ENCODE measurements at regions not wholly inside any gene's neighbourhood (a gene's known extent, or its start where the extent isn't known, plus 50 kb on each side); places are given as distances from the start of the nearest gene placed in this dataset.

DNA sequence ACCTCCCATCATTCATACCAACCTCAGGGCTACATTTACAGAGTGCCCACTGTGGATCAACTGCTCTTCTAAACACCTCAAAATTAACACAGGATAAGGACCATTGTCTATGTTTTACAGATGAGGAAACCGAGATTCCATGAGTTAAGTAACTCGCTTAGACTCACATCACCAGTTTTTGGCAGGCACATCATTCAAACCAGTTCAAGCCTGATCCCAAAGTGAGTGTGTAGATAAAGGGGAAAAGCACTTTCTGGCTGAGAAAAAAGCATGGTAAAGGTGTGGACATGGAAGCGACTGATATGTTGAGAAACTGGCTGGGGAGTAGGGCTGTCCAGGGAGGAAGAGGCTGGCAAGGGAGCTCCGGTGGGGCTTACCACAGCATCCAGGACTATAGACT lies 193.7 kb upstream of the RORA start:
- H3K4me1 Mint-ChIP-seq, result peaks cover 12% of the 10 kb centered on the region
- 95 to 100% methylated on average over 3 of the region's 4 CpGs for WGBS, 2 experiments (ENCODE audit: insufficient coverage in 1 of 2, insufficient read length in 1 of 2)
- H3K36me3 ChIP-seq (ENCODE audit: control insufficient read depth, insufficient read depth, low read length), result no peaks in the 10 kb centered on the region
- H3K27ac ChIP-seq (ENCODE audit: low read depth, low read length), result no peak overlapping the region
- H3K4me1 ChIP-seq (ENCODE audit: control insufficient read depth, insufficient read depth, low read length), result peaks cover 5% of the 10 kb centered on the region
- peaks cover 2% of the 10 kb centered on the region for H3K27me3 Mint-ChIP-seq (ENCODE audit: insufficient read depth)
- no peak overlapping the region for H3K4me3 Mint-ChIP-seq
- no peaks in the 10 kb centered on the region for H3K9me3 Mint-ChIP-seq
- DNase-seq, result no peak
- no peaks in the 10 kb centered on the region for H3K9me3 ChIP-seq (ENCODE audit: control insufficient read depth, low read length)
- no peak overlapping the region for H3K4me3 ChIP-seq (ENCODE audit: low read length)
- H3K27ac Mint-ChIP-seq, result no peak overlapping the region
- no peaks in the 10 kb centered on the region for H3K27me3 ChIP-seq (ENCODE audit: control insufficient read depth, insufficient read depth, low read length, poor library complexity, severe bottlenecking)
- H3K9ac ChIP-seq (ENCODE audit: extremely low read depth, low read length, poor library complexity, severe bottlenecking), result no peak overlapping the region
- TF ChIP-seq, protein P1, sequence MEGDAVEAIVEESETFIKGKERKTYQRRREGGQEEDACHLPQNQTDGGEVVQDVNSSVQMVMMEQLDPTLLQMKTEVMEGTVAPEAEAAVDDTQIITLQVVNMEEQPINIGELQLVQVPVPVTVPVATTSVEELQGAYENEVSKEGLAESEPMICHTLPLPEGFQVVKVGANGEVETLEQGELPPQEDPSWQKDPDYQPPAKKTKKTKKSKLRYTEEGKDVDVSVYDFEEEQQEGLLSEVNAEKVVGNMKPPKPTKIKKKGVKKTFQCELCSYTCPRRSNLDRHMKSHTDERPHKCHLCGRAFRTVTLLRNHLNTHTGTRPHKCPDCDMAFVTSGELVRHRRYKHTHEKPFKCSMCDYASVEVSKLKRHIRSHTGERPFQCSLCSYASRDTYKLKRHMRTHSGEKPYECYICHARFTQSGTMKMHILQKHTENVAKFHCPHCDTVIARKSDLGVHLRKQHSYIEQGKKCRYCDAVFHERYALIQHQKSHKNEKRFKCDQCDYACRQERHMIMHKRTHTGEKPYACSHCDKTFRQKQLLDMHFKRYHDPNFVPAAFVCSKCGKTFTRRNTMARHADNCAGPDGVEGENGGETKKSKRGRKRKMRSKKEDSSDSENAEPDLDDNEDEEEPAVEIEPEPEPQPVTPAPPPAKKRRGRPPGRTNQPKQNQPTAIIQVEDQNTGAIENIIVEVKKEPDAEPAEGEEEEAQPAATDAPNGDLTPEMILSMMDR (conservative IDR thresholded peaks at IDR 0.05), result no peak
- H3K36me3 Mint-ChIP-seq (ENCODE audit: low read depth), result no peaks in the 10 kb centered on the region

DNA sequence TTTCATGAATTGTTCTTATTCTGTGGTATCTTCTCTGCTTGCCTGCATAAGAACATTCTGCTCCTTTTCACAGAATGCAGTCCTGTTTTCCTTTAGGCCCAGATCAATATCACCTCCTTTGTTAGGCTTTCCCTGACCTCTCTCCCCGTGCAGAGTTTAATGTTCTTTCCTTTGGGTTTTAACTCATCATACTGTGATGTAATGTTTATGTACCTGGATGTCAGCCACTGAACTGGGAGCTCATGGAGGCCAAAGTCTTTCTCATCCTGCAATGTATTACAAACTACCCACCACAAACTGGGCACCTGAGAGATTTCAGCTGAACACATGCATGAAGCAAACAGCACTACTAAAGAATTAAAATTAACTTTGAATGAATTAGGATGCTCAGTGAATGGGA lies 192.8 kb upstream of the RORA start:
- Mint-ChIP-seq H3K4me1 (peaks cover 12% of the 10 kb centered on the region), H3K27me3 (ENCODE audit: insufficient read depth) (peaks cover 2% of the 10 kb centered on the region), H3K36me3 (ENCODE audit: low read depth) (no peaks in the 10 kb centered on the region), H3K9me3 (no peaks in the 10 kb centered on the region), H3K27ac (no peak overlapping the region), H3K4me3 (no peak overlapping the region)
- no peaks in the 10 kb centered on the region for H3K9me3 ChIP-seq (ENCODE audit: control insufficient read depth, low read length)
- H3K4me1 ChIP-seq (ENCODE audit: control insufficient read depth, insufficient read depth, low read length), result peaks cover 5% of the 10 kb centered on the region
- TF ChIP-seq, protein P1 (conservative IDR thresholded peaks at IDR 0.05), result no peak
- H3K4me3 ChIP-seq (ENCODE audit: low read length), result no peak overlapping the region
- no peak overlapping the region for H3K27ac ChIP-seq (ENCODE audit: low read depth, low read length)
- WGBS, 2 experiments (ENCODE audit: insufficient coverage in 1 of 2, insufficient read length in 1 of 2), result 89% methylated on average over 1 of the region's 1 CpG; no CpG with 5 or more reads in 1 of the 2 experiments
- no peak for DNase-seq
- no peak overlapping the region for H3K9ac ChIP-seq (ENCODE audit: extremely low read depth, low read length, poor library complexity, severe bottlenecking)
- no peaks in the 10 kb centered on the region for H3K27me3 ChIP-seq (ENCODE audit: control insufficient read depth, insufficient read depth, low read length, poor library complexity, severe bottlenecking)
- H3K36me3 ChIP-seq (ENCODE audit: control insufficient read depth, insufficient read depth, low read length), result no peaks in the 10 kb centered on the region

DNA sequence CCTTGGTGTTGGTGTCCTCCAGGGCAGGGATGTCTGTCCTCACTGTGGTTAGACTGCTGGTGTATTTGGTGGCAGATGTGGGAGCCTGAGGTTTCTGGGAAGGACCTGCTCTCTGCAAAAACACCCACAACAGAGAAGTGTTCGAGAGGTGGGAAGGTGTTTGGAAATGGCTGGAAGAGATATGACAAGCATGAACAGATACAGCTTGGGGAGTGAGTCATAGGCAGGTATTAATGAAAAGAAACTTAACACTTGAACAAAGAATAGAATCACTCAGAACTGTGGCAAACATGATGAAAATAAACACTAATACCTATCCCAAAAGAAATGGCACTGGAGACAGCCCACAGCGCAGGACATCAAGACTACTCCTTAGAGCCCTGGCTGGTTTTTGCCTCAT lies 192.4 kb upstream of the RORA start:
- Histone ChIP-seq H3K9me3 (ENCODE audit: control insufficient read depth, low read length) (no peaks in the 10 kb centered on the region), H3K4me3 (ENCODE audit: low read length) (no peak overlapping the region), H3K27me3 (ENCODE audit: control insufficient read depth, insufficient read depth, low read length, poor library complexity, severe bottlenecking) (no peaks in the 10 kb centered on the region), H3K4me1 (ENCODE audit: control insufficient read depth, insufficient read depth, low read length) (peaks cover 5% of the 10 kb centered on the region), H3K27ac (ENCODE audit: low read depth, low read length) (no peak overlapping the region), H3K36me3 (ENCODE audit: control insufficient read depth, insufficient read depth, low read length) (no peaks in the 10 kb centered on the region), H3K9ac (ENCODE audit: extremely low read depth, low read length, poor library complexity, severe bottlenecking) (no peak overlapping the region)
- TF ChIP-seq, protein P1 (conservative IDR thresholded peaks at IDR 0.05), result no peak
- Mint-ChIP-seq H3K9me3 (peaks cover under 1% of the 10 kb centered on the region), H3K4me1 (peaks cover 9% of the 10 kb centered on the region), H3K36me3 (ENCODE audit: low read depth) (no peaks in the 10 kb centered on the region), H3K27me3 (ENCODE audit: insufficient read depth) (peaks cover 2% of the 10 kb centered on the region), H3K4me3 (no peak overlapping the region), H3K27ac (no peak overlapping the region)
- DNase-seq, result no peak
- 98% methylated on average over 2 of the region's 2 CpGs; no CpG with 5 or more reads in 1 of the 2 experiments for WGBS, 2 experiments (ENCODE audit: insufficient coverage in 1 of 2, insufficient read length in 1 of 2)

Measured in endodermal cell (in vitro differentiated cells).